Neural crest cell (in vitro differentiated cells): ENCODE measurements at regions not wholly inside any gene's neighbourhood (a gene's known extent, or its start where the extent isn't known, plus 50 kb on each side); places are given as distances from the start of the nearest gene placed in this dataset.
A peak's percentile ranks its signal among the peaks of the same experiment; 100 is the strongest.

Experiments
- DNase-seq: peaks from one replicate; pipeline ENCODE4 v3.0.0; 2021; ENCODE audit warnings: low read depth, mixed read lengths, low spot score
- H3K27ac Mint-ChIP-seq: one replicate; pipeline ENCODE4 v1.8.0; 2021; ENCODE audit warnings: mild to moderate bottlenecking, mixed read lengths; ENCODE audit not compliant: unreplicated experiment
- H3K27me3 Mint-ChIP-seq: 2 replicates; pipeline ENCODE4 v1.8.0; 2021; ENCODE audit warnings: low read depth, mild to moderate bottlenecking, mixed read lengths
- H3K36me3 Mint-ChIP-seq: 2 replicates; pipeline ENCODE4 v1.8.0; 2021; ENCODE audit warnings: low read depth, mild to moderate bottlenecking, mixed read lengths
- H3K4me1 Mint-ChIP-seq: 2 replicates; pipeline ENCODE4 v1.8.0; 2021; ENCODE audit warnings: mixed read lengths
- H3K4me3 Mint-ChIP-seq: one replicate; pipeline ENCODE4 v1.8.0; 2021; ENCODE audit warnings: mild to moderate bottlenecking, mixed read lengths
- H3K9me3 Mint-ChIP-seq: 2 replicates; pipeline ENCODE4 v1.8.0; 2021; ENCODE audit warnings: mixed read lengths
- CTCF ChIP-seq: fragments of 200-600 bp; sonication (generic); conservative IDR thresholded peaks from 2 replicates; pipeline ENCODE4 v1.5.0; 2021; ENCODE audit warnings: antibody characterized with exemption, mild to moderate bottlenecking

- no peak for DNase-seq
- Mint-ChIP-seq H3K36me3 (peaks cover 3% of the 10 kb centered on the region), H3K9me3 (no peaks in the 10 kb centered on the region), H3K4me1 (peaks cover 8% of the 10 kb centered on the region), H3K4me3 (no peak overlapping the region), H3K27me3 (no peaks in the 10 kb centered on the region), H3K27ac (no peak overlapping the region)
- TF ChIP-seq CTCF: no peak
Measured at GRCh38 chr7:34207810-34208209, 302.5 kb downstream of the BMPER start.

GRCh38 chr7:34208878-34209621, 303.7 kb downstream of the BMPER start:
- H3K27ac Mint-ChIP-seq: no peak overlapping the region

GRCh38 chr7:34211018-34211417, 305.7 kb downstream of the BMPER start:
- H3K4me1 Mint-ChIP-seq: peaks cover 7% of the 10 kb centered on the region
- no peaks in the 10 kb centered on the region for H3K27me3 Mint-ChIP-seq
- peaks cover 3% of the 10 kb centered on the region for H3K36me3 Mint-ChIP-seq
- peak overlapping the region; percentile 4 for H3K27ac Mint-ChIP-seq
- no peaks in the 10 kb centered on the region for H3K9me3 Mint-ChIP-seq
- TF ChIP-seq CTCF: no peak
- no peak for DNase-seq
- no peak overlapping the region for H3K4me3 Mint-ChIP-seq

More at GRCh38 chr7:34208878-34209621, 303.7 kb downstream of the BMPER start:
- H3K36me3 Mint-ChIP-seq: peaks cover 3% of the 10 kb centered on the region
- DNase-seq: no peak
- no peaks in the 10 kb centered on the region for H3K9me3 Mint-ChIP-seq
- H3K4me3 Mint-ChIP-seq: no peak overlapping the region
- TF ChIP-seq CTCF: no peak
- peaks cover 8% of the 10 kb centered on the region for H3K4me1 Mint-ChIP-seq
- no peaks in the 10 kb centered on the region for H3K27me3 Mint-ChIP-seq

- Mint-ChIP-seq H3K27ac (no peak overlapping the region), H3K36me3 (no peaks in the 10 kb centered on the region), H3K4me1 (no peaks in the 10 kb centered on the region), H3K9me3 (no peaks in the 10 kb centered on the region), H3K27me3 (no peaks in the 10 kb centered on the region), H3K4me3 (no peak overlapping the region)
- no peak for DNase-seq
- TF ChIP-seq CTCF: no peak
Measured at GRCh38 chr7:34217972-34218371, 312.6 kb downstream of the BMPER start.

GRCh38 chr7:34219153-34219718, 313.9 kb downstream of the BMPER start:
- Mint-ChIP-seq H3K27me3 (no peaks in the 10 kb centered on the region), H3K4me3 (no peak overlapping the region), H3K36me3 (no peaks in the 10 kb centered on the region), H3K9me3 (no peaks in the 10 kb centered on the region), H3K4me1 (no peaks in the 10 kb centered on the region), H3K27ac (no peak overlapping the region)
- TF ChIP-seq CTCF: no peak
- no peak for DNase-seq
